Trophoblast cell (in vitro differentiated cells and primary cell): ENCODE measurements at regions not wholly inside any gene's neighbourhood (a gene's known extent, or its start where the extent isn't known, plus 50 kb on each side); places are given as distances from the start of the nearest gene placed in this dataset.
A peak's percentile ranks its signal among the peaks of the same experiment; 100 is the strongest.

Experiments used
- DNase-seq, 2 donors: peaks; one replicate each; pipeline ENCODE4 v3.0.0-alpha.2; 2016
- H2AFZ ChIP-seq: 2 replicates; pipeline ENCODE4 v1.6.1; 2013; ENCODE audit warnings: low read length, moderate library complexity, mild to moderate bottlenecking; ENCODE audit not compliant: insufficient read depth, poor library complexity
- H2AK5ac ChIP-seq: 2 replicates; pipeline ENCODE4 v1.6.1; 2013; ENCODE audit warnings: mild to moderate bottlenecking, low read length
- H2BK120ac ChIP-seq: 2 replicates; pipeline ENCODE4 v1.6.1; 2013; ENCODE audit warnings: low read length, mild to moderate bottlenecking, moderate library complexity; ENCODE audit not compliant: insufficient read depth, poor library complexity
- H2BK12ac ChIP-seq: 2 replicates; pipeline ENCODE4 v1.6.1; 2013; ENCODE audit warnings: mild to moderate bottlenecking, low read length, moderate library complexity
- H2BK5ac ChIP-seq: 2 replicates; pipeline ENCODE4 v1.6.1; 2013; ENCODE audit warnings: low read length, low read depth, moderate library complexity, mild to moderate bottlenecking; ENCODE audit not compliant: poor library complexity
- H3K14ac ChIP-seq: 2 replicates; pipeline ENCODE4 v1.6.1; 2013; ENCODE audit warnings: mild to moderate bottlenecking, low read length
- H3K18ac ChIP-seq: 2 replicates; pipeline ENCODE4 v1.6.1; 2013; ENCODE audit warnings: mild to moderate bottlenecking, low read length
- H3K23ac ChIP-seq: 2 replicates; pipeline ENCODE4 v1.6.1; 2013; ENCODE audit warnings: low read length
- H3K27ac ChIP-seq: 2 replicates; pipeline ENCODE4 v1.5.1; 2013; ENCODE audit warnings: low read depth, mild to moderate bottlenecking, inconsistent platforms, low read length, moderate library complexity
- H3K27me3 ChIP-seq: 2 replicates; pipeline ENCODE4 v1.6.1; 2013; ENCODE audit warnings: inconsistent platforms, mild to moderate bottlenecking, low read length, moderate library complexity; ENCODE audit not compliant: insufficient read depth
- H3K36me3 ChIP-seq, 2 experiments: 1 replicate in 1 of 2; 2 replicates in 1 of 2; pipeline ENCODE4 v1.6.1; 2013; ENCODE audit warnings: low read length in 2 of 2, mild to moderate bottlenecking in 2 of 2, moderate library complexity in 1 of 2; ENCODE audit not compliant: insufficient read depth in 2 of 2, control insufficient read depth in 1 of 2
- H3K4ac ChIP-seq: 2 replicates; pipeline ENCODE4 v1.6.1; 2013; ENCODE audit warnings: low read depth, mild to moderate bottlenecking, low read length, moderate library complexity
- H3K4me1 ChIP-seq, 2 experiments: 1 replicate in 1 of 2; 2 replicates in 1 of 2; pipeline ENCODE4 v1.6.1; 2013; ENCODE audit warnings: low read length in 2 of 2, mild to moderate bottlenecking in 2 of 2, moderate library complexity in 1 of 2; ENCODE audit not compliant: insufficient read depth in 2 of 2, control insufficient read depth in 1 of 2
- H3K4me2 ChIP-seq: 2 replicates; pipeline ENCODE4 v1.6.1; 2013; ENCODE audit warnings: inconsistent platforms, mild to moderate bottlenecking, low read length, moderate library complexity
- H3K4me3 ChIP-seq: 2 replicates; pipeline ENCODE4 v1.5.1; 2013; ENCODE audit warnings: mild to moderate bottlenecking, low read depth, low read length, inconsistent platforms
- H3K79me1 ChIP-seq: one replicate; pipeline ENCODE4 v1.6.1; 2013; ENCODE audit warnings: low read length
- H3K79me2 ChIP-seq: 2 replicates; pipeline ENCODE4 v1.6.1; 2013; ENCODE audit warnings: low read length, mild to moderate bottlenecking; ENCODE audit not compliant: control insufficient read depth, insufficient read depth, poor library complexity
- H3K9ac ChIP-seq: 2 replicates; pipeline ENCODE4 v1.6.1; 2013; ENCODE audit warnings: mild to moderate bottlenecking, low read length
- H3K9me3 ChIP-seq: 2 replicates; pipeline ENCODE4 v1.6.1; 2013; ENCODE audit warnings: low read depth, mild to moderate bottlenecking, control low read depth, inconsistent platforms, low read length; ENCODE audit not compliant: insufficient read depth
- H4K12ac ChIP-seq: 2 replicates; pipeline ENCODE4 v1.6.1; 2013; ENCODE audit warnings: low read depth, mild to moderate bottlenecking, low read length, moderate library complexity
- H4K8ac ChIP-seq: 2 replicates; pipeline ENCODE4 v1.6.1; 2013; ENCODE audit warnings: low read depth, mild to moderate bottlenecking, low read length, moderate library complexity
- H4K91ac ChIP-seq: one replicate; pipeline ENCODE4 v1.6.1; 2013; ENCODE audit warnings: low read depth, mild to moderate bottlenecking, low read length, moderate library complexity
- WGBS: extraction: QIAGEN DNeasy Blood & Tissue Kit; methylation state at CpG from one replicate; pipeline ENCODE4 v1.1.7; 2013; ENCODE audit warnings: missing lambda C conversion rate; ENCODE audit not compliant: insufficient read length, insufficient coverage; ENCODE audit errors: extremely low coverage; 5-methylcytosine and 5-hydroxymethylcytosine counted together

- Histone ChIP-seq H2BK5ac (no peak overlapping the region), H3K14ac (no peak overlapping the region), H3K36me3 (no peaks in the 10 kb centered on the region), H3K4me2 (no peak overlapping the region), H3K9ac (no peak overlapping the region), H3K9me3 (no peaks in the 10 kb centered on the region), H3K4me3 (no peak overlapping the region), H3K23ac (no peak overlapping the region), H3K4me1 (no peaks in the 10 kb centered on the region), H2BK120ac (no peak overlapping the region), H3K27me3 (no peaks in the 10 kb centered on the region), H3K79me2 (no peaks in the 10 kb centered on the region), H2AK5ac (no peak overlapping the region), H3K4ac (no peak overlapping the region), H3K18ac (no peak overlapping the region), H2BK12ac (no peak overlapping the region), H3K27ac (no peak overlapping the region), H4K91ac (no peak overlapping the region), H2AFZ (no peak overlapping the region), H4K8ac (no peak overlapping the region), H4K12ac (no peak overlapping the region), H3K79me1 (no peaks in the 10 kb centered on the region)
- WGBS = no CpG with 5 or more reads among the region's 1 CpG
- DNase-seq = no peak
Observed at GRCh38 chrX:101774340-101774739, 114.7 kb upstream of the ARMCX2 start.

DNA sequence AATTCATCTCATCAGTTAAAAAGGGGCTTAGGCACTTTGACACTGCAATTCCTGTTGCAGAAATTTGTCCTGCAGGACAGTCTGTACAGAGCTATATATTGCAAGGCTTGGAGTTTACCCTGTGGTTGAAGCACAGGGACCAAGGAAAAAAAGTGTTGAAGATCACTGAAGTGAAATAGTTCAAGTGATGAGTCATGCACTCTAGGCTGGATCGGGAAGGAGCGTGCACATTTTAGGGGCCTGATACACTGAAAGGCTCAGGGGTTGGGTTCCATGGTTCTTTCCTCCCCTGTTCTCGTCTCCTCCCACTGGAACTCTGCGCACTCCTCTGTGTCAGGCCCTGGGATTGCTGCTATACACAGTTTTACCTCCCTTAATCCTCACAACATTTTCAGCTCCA, 104.9 kb upstream of the ARMCX2 start:
- H3K9me3 ChIP-seq = no peaks in the 10 kb centered on the region
- no peak overlapping the region for H4K12ac ChIP-seq
- H3K79me1 ChIP-seq = no peaks in the 10 kb centered on the region
- no peak for DNase-seq
- H3K23ac ChIP-seq = no peak overlapping the region
- H2BK5ac ChIP-seq = no peak overlapping the region
- H3K36me3 ChIP-seq = no peaks in the 10 kb centered on the region
- no peak overlapping the region for H3K14ac ChIP-seq
- no peak overlapping the region for H3K4me2 ChIP-seq
- no peak overlapping the region for H3K4ac ChIP-seq
- H4K8ac ChIP-seq = no peak overlapping the region
- H3K4me1 ChIP-seq = no peaks in the 10 kb centered on the region
- H2AFZ ChIP-seq = no peak overlapping the region
- H2BK12ac ChIP-seq = no peak overlapping the region
- H3K4me3 ChIP-seq = no peak overlapping the region
- H3K27ac ChIP-seq = no peak overlapping the region
- WGBS = no CpG with 5 or more reads among the region's 4 CpGs
- H2BK120ac ChIP-seq = no peak overlapping the region
- H2AK5ac ChIP-seq = no peak overlapping the region
- H3K27me3 ChIP-seq = no peaks in the 10 kb centered on the region
- H3K79me2 ChIP-seq = no peaks in the 10 kb centered on the region
- H3K18ac ChIP-seq = no peak overlapping the region
- H4K91ac ChIP-seq = no peak overlapping the region
- H3K9ac ChIP-seq = no peak overlapping the region

DNA sequence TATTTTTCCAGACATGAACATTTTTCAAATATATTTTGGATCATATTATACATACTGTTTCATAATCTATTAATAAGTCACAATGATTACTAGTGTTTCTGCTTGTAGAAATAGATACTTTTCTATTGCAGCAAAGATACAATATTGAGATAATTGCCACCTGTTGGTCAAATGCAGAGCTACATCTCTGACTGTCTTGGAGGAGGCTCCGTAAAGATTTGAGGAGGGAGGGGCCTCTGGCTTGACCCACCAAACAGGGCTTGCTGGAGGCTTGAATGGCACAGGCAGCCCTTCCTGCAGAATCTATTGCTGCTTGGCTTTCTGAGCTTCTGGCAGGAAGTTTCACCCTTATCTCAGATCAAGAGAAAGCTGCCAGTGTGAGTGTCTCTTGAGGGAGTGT, 99.3 kb upstream of the ARMCX2 start:
- no peak overlapping the region for H3K18ac ChIP-seq

GRCh38 chrX:101750744-101751143, 91.1 kb upstream of the ARMCX2 start:
- Histone ChIP-seq H3K9me3 (no peaks in the 10 kb centered on the region), H2AK5ac (no peak overlapping the region), H4K8ac (no peak overlapping the region), H4K91ac (no peak overlapping the region), H3K9ac (no peak overlapping the region), H3K79me1 (no peaks in the 10 kb centered on the region), H3K27ac (no peak overlapping the region), H3K4me1 (no peaks in the 10 kb centered on the region), H2BK120ac (no peak overlapping the region), H3K4me2 (no peak overlapping the region), H3K36me3 (no peaks in the 10 kb centered on the region), H3K79me2 (no peaks in the 10 kb centered on the region), H3K18ac (no peak overlapping the region), H3K14ac (no peak overlapping the region), H2BK12ac (no peak overlapping the region), H2AFZ (no peak overlapping the region), H3K27me3 (no peaks in the 10 kb centered on the region), H2BK5ac (no peak overlapping the region), H3K4me3 (no peak overlapping the region), H3K23ac (no peak overlapping the region), H4K12ac (no peak overlapping the region), H3K4ac (no peak overlapping the region)
- WGBS = no CpG with 5 or more reads among the region's 4 CpGs
- DNase-seq = no peak

More for the DNA sequence above, 99.3 kb upstream of the ARMCX2 start:
- no peaks in the 10 kb centered on the region for H3K36me3 ChIP-seq
- no peaks in the 10 kb centered on the region for H3K9me3 ChIP-seq
- no peak overlapping the region for H3K27ac ChIP-seq
- H3K79me2 ChIP-seq = no peaks in the 10 kb centered on the region
- no peak overlapping the region for H3K4me2 ChIP-seq
- WGBS = no CpG with 5 or more reads among the region's 1 CpG
- H2AK5ac ChIP-seq = no peak overlapping the region
- no peaks in the 10 kb centered on the region for H3K79me1 ChIP-seq
- H2BK12ac ChIP-seq = no peak overlapping the region
- H3K27me3 ChIP-seq = no peaks in the 10 kb centered on the region
- no peak overlapping the region for H4K12ac ChIP-seq
- no peak overlapping the region for H3K4me3 ChIP-seq
- H3K14ac ChIP-seq = no peak overlapping the region
- no peak overlapping the region for H2AFZ ChIP-seq
- H3K4me1 ChIP-seq = no peaks in the 10 kb centered on the region
- no peak overlapping the region for H2BK5ac ChIP-seq
- H3K23ac ChIP-seq = no peak overlapping the region
- no peak overlapping the region for H4K91ac ChIP-seq
- no peak overlapping the region for H2BK120ac ChIP-seq
- H4K8ac ChIP-seq = no peak overlapping the region
- no peak overlapping the region for H3K9ac ChIP-seq
- peak; percentile 10 to 62 for DNase-seq
- H3K4ac ChIP-seq = no peak overlapping the region
